ENCODE measurements at regions not wholly inside any gene's neighbourhood (a gene's known extent, or its start where the extent isn't known, plus 50 kb on each side); places are given as distances from the start of the nearest gene placed in this dataset.

DNA sequence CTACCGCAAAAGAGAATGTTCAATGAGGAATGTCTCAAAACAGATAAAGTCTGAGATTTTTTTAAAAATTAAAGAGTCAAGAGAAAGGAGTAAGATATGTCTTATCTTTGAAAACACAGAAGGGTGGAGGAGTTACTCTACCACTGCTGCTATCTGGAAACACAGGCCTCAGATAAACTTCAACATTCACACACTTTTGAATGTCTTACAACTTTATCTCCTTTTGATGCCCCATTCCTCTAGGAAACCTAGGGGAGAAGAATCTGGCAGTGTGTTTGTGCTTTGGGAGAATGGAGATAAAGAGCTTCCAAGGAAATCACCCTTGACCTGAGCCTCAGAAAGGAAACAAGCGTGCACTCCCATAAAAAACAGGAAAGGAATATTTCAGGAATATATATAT lies 468.2 kb downstream of the PLOD2 start:
- TF ChIP-seq, protein P1, sequence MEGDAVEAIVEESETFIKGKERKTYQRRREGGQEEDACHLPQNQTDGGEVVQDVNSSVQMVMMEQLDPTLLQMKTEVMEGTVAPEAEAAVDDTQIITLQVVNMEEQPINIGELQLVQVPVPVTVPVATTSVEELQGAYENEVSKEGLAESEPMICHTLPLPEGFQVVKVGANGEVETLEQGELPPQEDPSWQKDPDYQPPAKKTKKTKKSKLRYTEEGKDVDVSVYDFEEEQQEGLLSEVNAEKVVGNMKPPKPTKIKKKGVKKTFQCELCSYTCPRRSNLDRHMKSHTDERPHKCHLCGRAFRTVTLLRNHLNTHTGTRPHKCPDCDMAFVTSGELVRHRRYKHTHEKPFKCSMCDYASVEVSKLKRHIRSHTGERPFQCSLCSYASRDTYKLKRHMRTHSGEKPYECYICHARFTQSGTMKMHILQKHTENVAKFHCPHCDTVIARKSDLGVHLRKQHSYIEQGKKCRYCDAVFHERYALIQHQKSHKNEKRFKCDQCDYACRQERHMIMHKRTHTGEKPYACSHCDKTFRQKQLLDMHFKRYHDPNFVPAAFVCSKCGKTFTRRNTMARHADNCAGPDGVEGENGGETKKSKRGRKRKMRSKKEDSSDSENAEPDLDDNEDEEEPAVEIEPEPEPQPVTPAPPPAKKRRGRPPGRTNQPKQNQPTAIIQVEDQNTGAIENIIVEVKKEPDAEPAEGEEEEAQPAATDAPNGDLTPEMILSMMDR (optimal IDR thresholded peaks at IDR 0.05 in 1 of 3, IDR thresholded peaks at IDR 0.05 in 1 of 3, conservative IDR thresholded peaks at IDR 0.05 in 1 of 3; ENCODE audit: extremely low read depth in 1 of 3, insufficient read depth in 2 of 3, low read length in 3 of 3), result no peak
- no peak for TF ChIP-seq EZH2 (IDR thresholded peaks at IDR 0.05; ENCODE audit: low read length)
